Tibial artery (tissue), 4 donors: ENCODE measurements at regions not wholly inside any gene's neighbourhood (a gene's known extent, or its start where the extent isn't known, plus 50 kb on each side); places are given as distances from the start of the nearest gene placed in this dataset.

ENCODE experiments used
- DNase-seq, 2 donors: peaks; one replicate each; pipeline ENCODE4 v3.0.0-alpha.2; 2019
- H3K27ac ChIP-seq, 2 donors: fragments of 200-600 bp; sonication (generic) in 1 of 2; 1 replicate in 1 of 2; 2 replicates in 1 of 2; pipeline ENCODE4 v1.5.1; 2018 to 2019; ENCODE audit warnings: mild to moderate bottlenecking in 1 of 2
- H3K27me3 ChIP-seq, 2 donors: fragments of 200-600 bp; sonication (generic) in 1 of 2; one replicate each; pipeline versions ENCODE4 v1.5.1 to v1.6.0; 2016 to 2019
- H3K36me3 ChIP-seq, 3 donors: fragments of 200-600 bp; sonication (generic) in 2 of 3; one replicate each; pipeline ENCODE4 v1.5.1; 2016 to 2019; ENCODE audit warnings: mild to moderate bottlenecking in 2 of 3
- H3K4me1 ChIP-seq, 4 donors: fragments of 200-600 bp; sonication (generic) in 2 of 4; 1 replicate in 3 of 4; 2 replicates in 1 of 4; pipeline ENCODE4 v1.5.1; 2016 to 2019
- H3K4me3 ChIP-seq, 2 donors: fragments of 200-600 bp; sonication (generic) in 1 of 2; 1 replicate in 1 of 2; 2 replicates in 1 of 2; pipeline ENCODE4 v1.5.1; 2018 to 2019; ENCODE audit warnings: mild to moderate bottlenecking in 2 of 2
- H3K9me3 ChIP-seq, 3 donors: fragments of 200-600 bp; sonication (generic) in 1 of 3; one replicate each; pipeline ENCODE4 v1.5.1; 2016 to 2019
- intact Hi-C: fragments of 100-400 bp; cut with DNase I; formaldehyde crosslinking; loops from one replicate; pipeline ENCODE4 v1.15.0; 2023; ENCODE audit warnings: low total_unique reads
- TF ChIP-seq, protein P1 (sequence below), 2 experiments: fragments of 200-600 bp in 1 of 2; fragments of 450-650 bp in 1 of 2; IDR thresholded peaks; one replicate each; pipeline ENCODE4 v1.5.1; 2017 to 2019; ENCODE audit warnings: antibody characterized with exemption in 2 of 2, mild to moderate bottlenecking in 1 of 2, moderate library complexity in 1 of 2

DNA sequence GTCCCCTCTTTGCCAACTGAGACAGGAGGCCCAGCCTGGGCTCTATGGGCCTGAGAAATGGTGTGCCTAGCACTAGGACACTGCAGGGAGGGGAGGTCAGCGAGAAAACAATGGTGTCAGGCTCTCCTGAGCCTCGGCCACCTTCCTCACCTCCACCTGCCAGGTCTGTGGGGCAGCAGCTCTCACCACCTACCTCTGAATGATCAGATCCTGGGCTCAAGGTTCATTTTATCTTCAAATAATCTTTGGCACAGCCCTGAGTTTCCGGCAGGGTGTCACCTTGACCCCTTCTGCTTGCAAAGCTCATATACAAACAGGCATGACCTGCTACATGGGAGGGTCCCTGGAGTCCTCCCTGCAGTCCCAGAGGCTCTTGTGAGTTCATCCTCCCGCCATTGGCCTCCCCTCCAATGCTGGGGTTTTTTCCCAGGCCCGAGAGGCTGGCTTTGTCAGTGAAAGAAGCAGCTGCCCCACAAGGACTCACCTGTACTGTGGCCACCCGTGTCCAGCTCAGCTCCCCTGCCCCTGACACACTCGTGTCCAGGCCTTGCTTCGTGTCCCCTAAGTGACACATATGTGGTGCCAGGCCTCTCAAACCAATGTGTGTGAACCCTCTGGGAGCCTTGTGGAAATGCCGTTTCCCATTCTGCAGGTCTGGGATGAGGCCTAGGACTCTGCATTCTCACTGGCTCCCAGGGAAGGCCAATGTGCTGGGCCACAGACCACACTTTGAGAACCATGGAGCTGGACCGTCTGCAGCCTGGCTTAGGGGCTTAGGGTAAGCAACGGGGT is 176.8 kb upstream of the CIBAR2 start:
- H3K36me3 ChIP-seq = no peaks in the 10 kb centered on the region
- H3K27ac ChIP-seq = no peak overlapping the region
- H3K4me1 ChIP-seq = peaks cover 0 to 26% (median 21%) of the 10 kb centered on the region in 4 donors
- DNase-seq = no peak
- intact Hi-C loops = no loop called here
- H3K27me3 ChIP-seq = no peaks in the 10 kb centered on the region
- no peak overlapping the region for H3K4me3 ChIP-seq
- TF ChIP-seq, protein P1, sequence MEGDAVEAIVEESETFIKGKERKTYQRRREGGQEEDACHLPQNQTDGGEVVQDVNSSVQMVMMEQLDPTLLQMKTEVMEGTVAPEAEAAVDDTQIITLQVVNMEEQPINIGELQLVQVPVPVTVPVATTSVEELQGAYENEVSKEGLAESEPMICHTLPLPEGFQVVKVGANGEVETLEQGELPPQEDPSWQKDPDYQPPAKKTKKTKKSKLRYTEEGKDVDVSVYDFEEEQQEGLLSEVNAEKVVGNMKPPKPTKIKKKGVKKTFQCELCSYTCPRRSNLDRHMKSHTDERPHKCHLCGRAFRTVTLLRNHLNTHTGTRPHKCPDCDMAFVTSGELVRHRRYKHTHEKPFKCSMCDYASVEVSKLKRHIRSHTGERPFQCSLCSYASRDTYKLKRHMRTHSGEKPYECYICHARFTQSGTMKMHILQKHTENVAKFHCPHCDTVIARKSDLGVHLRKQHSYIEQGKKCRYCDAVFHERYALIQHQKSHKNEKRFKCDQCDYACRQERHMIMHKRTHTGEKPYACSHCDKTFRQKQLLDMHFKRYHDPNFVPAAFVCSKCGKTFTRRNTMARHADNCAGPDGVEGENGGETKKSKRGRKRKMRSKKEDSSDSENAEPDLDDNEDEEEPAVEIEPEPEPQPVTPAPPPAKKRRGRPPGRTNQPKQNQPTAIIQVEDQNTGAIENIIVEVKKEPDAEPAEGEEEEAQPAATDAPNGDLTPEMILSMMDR (IDR thresholded peaks at IDR 0.05) = no peak
- no peaks in the 10 kb centered on the region for H3K9me3 ChIP-seq

DNA sequence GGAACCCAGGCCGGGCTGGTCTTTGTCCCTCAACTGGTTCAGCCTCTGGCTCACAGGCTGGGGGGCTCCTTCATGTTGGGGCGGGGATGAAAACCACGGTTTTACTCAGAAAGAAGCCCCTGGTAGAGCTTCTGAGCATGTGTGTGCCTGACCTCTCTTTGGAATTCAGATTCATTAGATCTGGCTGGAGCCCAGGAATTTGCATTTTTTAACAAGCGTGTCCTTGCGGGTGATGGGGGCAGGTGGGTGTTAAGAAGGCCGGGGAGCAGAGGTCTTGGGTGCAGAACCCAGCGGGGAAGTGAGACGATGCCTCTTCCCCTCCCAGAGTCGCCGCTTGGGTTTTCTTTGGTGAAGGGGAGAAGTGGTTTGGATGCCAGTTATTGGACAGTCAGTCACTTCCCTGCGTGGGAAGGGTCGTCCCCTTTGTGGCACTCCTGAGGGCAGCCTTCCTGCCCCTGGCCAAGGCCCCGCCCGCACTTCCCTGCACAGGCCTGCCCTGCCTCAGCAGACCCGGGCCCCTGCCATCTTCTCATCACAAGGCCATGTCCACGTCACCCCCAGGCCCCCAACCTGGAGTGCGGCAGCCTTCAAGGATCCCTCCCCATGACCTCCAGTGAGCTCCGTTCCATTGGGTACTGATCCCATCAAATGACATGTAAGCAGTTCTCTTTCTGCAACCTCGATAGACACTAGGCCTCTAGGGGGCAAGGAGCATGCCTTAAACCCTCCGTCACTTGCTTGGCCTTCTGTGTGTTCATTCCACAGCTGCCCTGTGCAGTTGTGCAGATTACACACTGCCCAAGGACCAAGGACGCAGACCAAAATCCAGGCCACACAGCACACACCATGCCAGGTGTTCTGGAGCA is 177.7 kb upstream of the CIBAR2 start:
- Histone ChIP-seq H3K4me1 (peaks cover 0 to 26% (median 21%) of the 10 kb centered on the region in 4 donors), H3K9me3 (no peaks in the 10 kb centered on the region), H3K4me3 (no peak overlapping the region), H3K27ac (no peak overlapping the region), H3K36me3 (no peaks in the 10 kb centered on the region), H3K27me3 (no peaks in the 10 kb centered on the region)
- TF ChIP-seq, protein P1 (IDR thresholded peaks at IDR 0.05) = no peak
- no peak for DNase-seq
- intact Hi-C loops = loop anchor here (10.0 kb wide), 1 partner anchor 435 kb away; no protein-coding TSS in a partner anchor

DNA sequence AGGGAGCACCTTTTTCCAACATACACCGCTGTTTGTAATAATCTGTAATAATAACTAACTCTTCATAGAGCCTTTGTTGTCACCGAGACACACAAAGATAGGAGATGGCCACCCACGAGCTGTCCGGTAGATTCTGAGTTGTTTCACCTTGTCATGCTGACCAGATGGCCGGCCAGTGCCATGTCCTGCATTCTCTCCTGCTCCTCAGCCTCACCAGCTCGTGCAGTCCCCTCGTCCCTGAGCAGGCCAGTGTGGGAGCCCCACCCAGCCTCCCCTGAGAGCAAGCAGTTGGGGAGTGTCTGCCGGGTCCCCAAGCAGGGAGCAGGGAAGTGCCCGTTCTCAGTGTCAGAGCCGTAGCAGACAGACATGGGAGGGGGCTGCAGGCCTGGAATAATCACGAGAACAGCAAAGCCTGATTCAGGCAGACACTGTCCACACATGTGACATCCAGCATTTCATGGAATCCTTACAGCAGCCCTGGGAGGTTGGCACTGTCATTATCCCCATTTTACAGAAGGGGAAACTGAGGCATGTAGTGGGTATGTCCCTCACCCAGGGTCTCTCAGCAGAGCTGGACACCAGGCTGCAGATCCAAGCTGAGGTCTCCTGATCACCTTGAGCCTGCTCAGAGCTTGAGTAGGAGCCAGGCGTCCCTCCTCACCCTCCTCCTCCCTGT is 178.5 kb upstream of the CIBAR2 start:
- Histone ChIP-seq H3K27ac (no peak overlapping the region), H3K4me1 (peaks cover 0 to 20% (median 17%) of the 10 kb centered on the region in 4 donors)
- TF ChIP-seq, protein P1 (IDR thresholded peaks at IDR 0.05) = no peak

DNA sequence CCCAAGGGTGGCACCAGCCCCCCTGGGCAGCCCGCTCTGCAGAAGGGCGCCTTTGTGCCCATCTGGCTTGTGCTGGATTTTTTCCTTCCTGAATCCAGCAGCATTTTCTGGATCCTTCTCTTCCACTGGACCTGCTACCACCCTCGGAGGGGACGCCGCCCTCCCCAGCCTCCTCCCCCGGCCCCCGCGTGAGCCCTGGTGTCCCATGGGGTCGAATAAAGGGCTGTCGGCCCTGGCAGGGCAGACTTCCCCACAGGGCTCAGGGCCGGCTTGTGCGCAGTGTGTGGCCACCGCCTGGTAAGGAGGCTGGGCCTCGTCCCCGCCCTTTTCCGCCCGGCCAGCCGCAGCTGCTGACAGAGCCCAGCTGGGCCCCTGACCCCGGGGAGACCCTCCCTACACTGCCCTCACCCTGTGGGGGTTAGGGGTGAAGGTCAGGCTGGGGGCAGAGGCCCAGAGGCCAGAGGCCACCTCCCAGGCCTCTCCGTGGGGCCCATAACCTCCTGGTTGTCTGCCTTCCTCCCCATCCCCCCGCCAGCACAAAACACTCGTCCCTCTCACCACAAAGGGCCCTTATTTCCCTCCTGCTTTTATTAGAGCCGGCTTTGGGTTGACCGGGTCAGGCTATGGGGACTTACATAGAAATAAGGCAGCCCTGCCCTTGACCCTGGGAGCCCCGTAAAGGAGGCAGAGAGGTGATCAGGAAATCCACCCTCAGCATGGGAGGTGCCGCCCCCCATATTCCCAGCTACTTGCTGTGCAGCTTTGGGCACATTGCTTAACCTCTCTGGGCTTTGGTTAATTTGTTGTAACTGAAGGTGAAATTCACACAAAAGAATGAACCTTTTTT is 179.3 kb upstream of the CIBAR2 start:
- Histone ChIP-seq H3K4me3 (no peak overlapping the region), H3K9me3 (no peaks in the 10 kb centered on the region), H3K27ac (no peak overlapping the region), H3K36me3 (no peaks in the 10 kb centered on the region), H3K27me3 (no peaks in the 10 kb centered on the region), H3K4me1 (peaks cover 0 to 12% (median 9%) of the 10 kb centered on the region in 4 donors)
- intact Hi-C loops = loop anchor here (10.0 kb wide), 1 partner anchor 433 kb away; no protein-coding TSS in a partner anchor
- TF ChIP-seq, protein P1 (IDR thresholded peaks at IDR 0.05) = no peak
- no peak for DNase-seq

More for the DNA sequence above, 178.5 kb upstream of the CIBAR2 start:
- intact Hi-C loops = loop anchor here (10.0 kb wide), 1 partner anchor 434 kb away; no protein-coding TSS in a partner anchor
- Histone ChIP-seq H3K4me3 (no peak overlapping the region), H3K36me3 (no peaks in the 10 kb centered on the region), H3K27me3 (no peaks in the 10 kb centered on the region), H3K9me3 (no peaks in the 10 kb centered on the region)
- DNase-seq = no peak
